H1 (cell line): ENCODE measurements at regions not wholly inside any gene's neighbourhood (a gene's known extent, or its start where the extent isn't known, plus 50 kb on each side); places are given as distances from the start of the nearest gene placed in this dataset.

ENCODE experiments used
- CTCF ChIA-PET: fragments of 300-600 bp; sonication (Branson Sonifier 250); formaldehyde crosslinking; loops from one replicate; lab custom pipeline; 2021; ENCODE audit not compliant: partially characterized antibody; lab: Charles Lee
- POLR2A ChIA-PET: fragments of 300-600 bp; sonication (Branson Sonifier 250); formaldehyde crosslinking; loops from one replicate; lab custom pipeline; 2021; ENCODE audit warnings: inconsistent platforms; ENCODE audit not compliant: partially characterized antibody; lab: Charles Lee
- DNase-seq, 2 experiments: peaks; one replicate each; pipeline versions ENCODE4 v3.0.0 to v3.0.0-alpha.2; 2010 to 2022; ENCODE audit warnings: low spot score in 2 of 2, low read depth in 1 of 2, mixed read lengths in 1 of 2
- FAIRE-seq: peaks from 2 replicates; lab custom pipeline; 2011; peaks lifted over from hg19 to GRCh38; lab: Jason Lieb, UNC
- H2AFZ ChIP-seq: 2 replicates; pipeline ENCODE4 v1.8.1; 2012; ENCODE audit warnings: low read length, inconsistent platforms
- H2AK5ac ChIP-seq: 2 replicates; pipeline ENCODE4 v1.6.1; 2013; ENCODE audit warnings: low read depth, low read length
- H2BK120ac ChIP-seq: replicated peaks from 2 replicates; pipeline ENCODE3; 2013; ENCODE audit warnings: low read depth, low read length, inconsistent platforms
- H2BK12ac ChIP-seq: 2 replicates; pipeline ENCODE4 v1.6.1; 2013; ENCODE audit warnings: low read depth, low read length
- H2BK15ac ChIP-seq: 2 replicates; pipeline ENCODE4 v1.6.1; 2013; ENCODE audit warnings: low read length
- H2BK20ac ChIP-seq: 2 replicates; pipeline ENCODE4 v1.6.1; 2013; ENCODE audit warnings: low read length
- H2BK5ac ChIP-seq: 2 replicates; pipeline ENCODE4 v1.6.1; 2013; ENCODE audit warnings: low read depth, low read length
- H3K14ac ChIP-seq: 2 replicates; pipeline ENCODE4 v1.6.1; 2013; ENCODE audit warnings: inconsistent platforms; ENCODE audit not compliant: insufficient read length
- H3K18ac ChIP-seq: 2 replicates; pipeline ENCODE4 v1.6.1; 2013; ENCODE audit warnings: low read length; ENCODE audit errors: extremely low read depth
- H3K23ac ChIP-seq: 2 replicates; pipeline ENCODE4 v1.6.1; 2013; ENCODE audit warnings: inconsistent platforms; ENCODE audit not compliant: insufficient read length
- H3K23me2 ChIP-seq: 2 replicates; pipeline ENCODE4 v1.6.1; 2013; ENCODE audit warnings: low read depth, low read length
- H3K27ac ChIP-seq: 2 replicates; pipeline ENCODE4 v1.6.1; 2011; ENCODE audit warnings: low read depth, low read length, inconsistent platforms
- H3K27me3 ChIP-seq, 4 experiments: replicated peaks in 1 of 4; 1 replicate in 1 of 4; 2 replicates in 3 of 4; pipeline versions ENCODE4 v1.6.1 to v1.8.1; 2011 to 2013; ENCODE audit warnings: low read length in 3 of 4, mild to moderate bottlenecking in 3 of 4, inconsistent platforms in 2 of 4, mixed read lengths in 2 of 4, moderate library complexity in 1 of 4; ENCODE audit not compliant: control insufficient read depth in 3 of 4, insufficient read depth in 3 of 4; ENCODE audit errors: extremely low read depth in 1 of 4
- H3K36me3 ChIP-seq, 4 experiments: 2 replicates each; pipeline versions ENCODE4 v1.6.1 to v1.8.1; 2011 to 2013; ENCODE audit warnings: mild to moderate bottlenecking in 4 of 4, low read length in 3 of 4, moderate library complexity in 2 of 4, control low read depth in 1 of 4, inconsistent platforms in 1 of 4; ENCODE audit not compliant: insufficient read depth in 4 of 4, control insufficient read depth in 2 of 4
- H3K4ac ChIP-seq: replicated peaks from 2 replicates; pipeline ENCODE3; 2013; ENCODE audit warnings: low read length, low read depth, mixed read lengths, inconsistent platforms; ENCODE audit not compliant: insufficient read length
- H3K4me1 ChIP-seq, 4 experiments: replicated peaks in 1 of 4; 1 replicate in 1 of 4; 2 replicates in 3 of 4; pipeline versions ENCODE4 v1.6.1 to v1.8.1; 2011 to 2013; ENCODE audit warnings: low read length in 3 of 4, inconsistent platforms in 2 of 4, mixed read lengths in 1 of 4; ENCODE audit not compliant: insufficient read depth in 4 of 4, control insufficient read depth in 3 of 4
- H3K4me2 ChIP-seq, 2 experiments: 2 replicates each; pipeline versions ENCODE4 v1.6.1 to v1.8.1; 2011 to 2013; ENCODE audit warnings: low read depth in 2 of 2, low read length in 2 of 2, control low read depth in 1 of 2, inconsistent platforms in 1 of 2, mild to moderate bottlenecking in 1 of 2; ENCODE audit not compliant: insufficient read depth in 1 of 2
- H3K4me3 ChIP-seq, 4 experiments: fragments of 200-600, 300-600 bp in 1 of 4; sonication (generic), shearing (Covaris generic), sonication (Bioruptor Twin) in 1 of 4; 2 replicates each; pipeline versions ENCODE4 v1.5.1 to v1.8.1; 2011 to 2016; ENCODE audit warnings: low read length in 4 of 4, low read depth in 3 of 4, control low read depth in 2 of 4, inconsistent platforms in 2 of 4, mild to moderate bottlenecking in 2 of 4, mixed read lengths in 1 of 4, moderate library complexity in 1 of 4; ENCODE audit not compliant: insufficient read depth in 2 of 4; ENCODE audit errors: extremely low read depth in 1 of 4
- H3K56ac ChIP-seq: replicated peaks from 2 replicates; pipeline ENCODE3; 2013; ENCODE audit warnings: low read depth, mild to moderate bottlenecking, mixed read lengths, low read length, inconsistent platforms; ENCODE audit not compliant: insufficient read length
- H3K79me1 ChIP-seq: 2 replicates; pipeline ENCODE4 v1.6.1; 2013; ENCODE audit warnings: low read depth, low read length, control low read depth
- H3K79me2 ChIP-seq, 2 experiments: 2 replicates each; pipeline versions ENCODE4 v1.6.1 to v1.8.1; 2012 to 2013; ENCODE audit warnings: low read length in 2 of 2, mild to moderate bottlenecking in 2 of 2, inconsistent platforms in 1 of 2; ENCODE audit not compliant: insufficient read depth in 2 of 2, control insufficient read depth in 1 of 2
- H3K9ac ChIP-seq, 4 experiments: replicated peaks in 1 of 4; 1 replicate in 1 of 4; 2 replicates in 3 of 4; pipeline versions ENCODE4 v1.6.1 to v1.8.1; 2011 to 2013; ENCODE audit warnings: low read depth in 3 of 4, low read length in 3 of 4, control low read depth in 2 of 4, mild to moderate bottlenecking in 2 of 4, moderate library complexity in 2 of 4, inconsistent platforms in 1 of 4; ENCODE audit errors: extremely low read depth in 1 of 4
- H3K9me3 ChIP-seq, 2 experiments: 2 replicates each; pipeline versions ENCODE4 v1.6.1 to v1.8.1; 2012 to 2013; ENCODE audit warnings: mild to moderate bottlenecking in 2 of 2, moderate library complexity in 2 of 2, control low read depth in 1 of 2, inconsistent platforms in 1 of 2, low read depth in 1 of 2, low read length in 1 of 2, mixed read lengths in 1 of 2; ENCODE audit not compliant: insufficient read depth in 2 of 2
- H4K20me1 ChIP-seq, 2 experiments: replicated peaks in 1 of 2; 2 replicates each; pipeline versions ENCODE3 to v1.8.1; 2011 to 2013; ENCODE audit warnings: inconsistent platforms in 2 of 2, low read length in 2 of 2, mild to moderate bottlenecking in 1 of 2; ENCODE audit not compliant: insufficient read depth in 2 of 2, control insufficient read depth in 1 of 2
- H4K5ac ChIP-seq: 2 replicates; pipeline ENCODE4 v1.6.1; 2013; ENCODE audit warnings: low read length, low read depth, mixed read lengths, inconsistent platforms; ENCODE audit not compliant: insufficient read length
- H4K8ac ChIP-seq: 2 replicates; pipeline ENCODE4 v1.8.0; 2013; ENCODE audit warnings: mild to moderate bottlenecking, moderate library complexity, low read length, inconsistent platforms; ENCODE audit not compliant: insufficient read depth; ENCODE audit errors: extremely low read depth
- H4K91ac ChIP-seq: replicated peaks from 2 replicates; pipeline ENCODE3; 2013; ENCODE audit warnings: low read length, mixed read lengths, inconsistent platforms; ENCODE audit not compliant: insufficient read length
- CHD1 ChIP-seq: IDR thresholded peaks from 2 replicates; pipeline ENCODE4 v1.6.1; 2012; ENCODE audit warnings: low read depth, low read length, improper control_type of control experiment
- CTBP2 ChIP-seq: IDR thresholded peaks from 2 replicates; pipeline ENCODE4 v1.7.0; 2011; ENCODE audit warnings: borderline replicate concordance, mild to moderate bottlenecking, moderate library complexity, mixed read lengths, low read length; ENCODE audit not compliant: insufficient read depth, insufficient read length
- FOSL1 ChIP-seq: IDR thresholded peaks from 2 replicates; pipeline ENCODE4 v1.6.1; 2011; ENCODE audit warnings: mild to moderate bottlenecking, low read depth, low read length, moderate library complexity; ENCODE audit not compliant: insufficient read depth
- JUN ChIP-seq: IDR thresholded peaks from 2 replicates; pipeline ENCODE4 v1.6.1; 2011; ENCODE audit warnings: low read depth, mild to moderate bottlenecking, improper control_type of control experiment, low read length
- KDM1A ChIP-seq: fragments of 200-600, 300-600 bp; sonication (generic); IDR thresholded peaks from 2 replicates; pipeline ENCODE4 v1.7.1; 2016; ENCODE audit warnings: mild to moderate bottlenecking, low read length, borderline replicate concordance
- MAFK ChIP-seq: IDR thresholded peaks from 2 replicates; pipeline ENCODE4 v1.6.1; 2012; ENCODE audit warnings: low read depth, mild to moderate bottlenecking, improper control_type of control experiment, low read length
- POU5F1 ChIP-seq: IDR thresholded peaks from 2 replicates; pipeline ENCODE4 v1.6.1; 2011; ENCODE audit warnings: low read depth, mild to moderate bottlenecking, low read length, moderate library complexity
- RAD21 ChIP-seq, 2 experiments: IDR thresholded peaks in 1 of 2; conservative IDR thresholded peaks in 1 of 2; 2 replicates each; pipeline ENCODE4 v1.6.1; 2011; ENCODE audit warnings: low read depth in 2 of 2, low read length in 2 of 2, improper control_type of control experiment in 1 of 2, inconsistent platforms in 1 of 2, mild to moderate bottlenecking in 1 of 2, moderate library complexity in 1 of 2
- RBBP5 ChIP-seq: IDR thresholded peaks from 2 replicates; pipeline ENCODE4 v1.7.1; 2012; ENCODE audit warnings: low read depth, mild to moderate bottlenecking, inconsistent platforms, low read length, moderate library complexity, borderline replicate concordance
- SIN3A ChIP-seq, 2 experiments: IDR thresholded peaks in 1 of 2; conservative IDR thresholded peaks in 1 of 2; 2 replicates each; pipeline ENCODE4 v1.6.1; 2011 to 2012; ENCODE audit warnings: low read length in 2 of 2, improper control_type of control experiment in 1 of 2, low read depth in 1 of 2, mild to moderate bottlenecking in 1 of 2
- TAF7 ChIP-seq: optimal IDR thresholded peaks from 2 replicates; pipeline ENCODE3; 2011; ENCODE audit warnings: low read depth, mild to moderate bottlenecking, inconsistent platforms, low read length, moderate library complexity, borderline replicate concordance
- WGBS, 2 experiments: shearing (Covaris generic) in 1 of 2; methylation state at CpG; one replicate each; pipeline versions ENCODE4 v1.1.6 to v1.1.7; 2013 to 2015; ENCODE audit warnings: low lambda C conversion rate in 2 of 2, mixed read lengths in 2 of 2, inconsistent platforms in 1 of 2, low coverage in 1 of 2, missing lambda C conversion rate in 1 of 2; ENCODE audit not compliant: insufficient replicate concordance in 2 of 2, insufficient coverage in 1 of 2, insufficient read length in 1 of 2; ENCODE audit errors: extremely low coverage in 1 of 2, missing lambda C conversion rate in 1 of 2; 5-methylcytosine and 5-hydroxymethylcytosine counted together
- TF ChIP-seq, protein P1 (sequence below): IDR thresholded peaks from 2 replicates; pipeline ENCODE4 v1.6.1; 2012; ENCODE audit warnings: inconsistent platforms
- TF ChIP-seq, protein P2 (sequence below): IDR thresholded peaks from 2 replicates; pipeline ENCODE4 v1.6.1; 2012; ENCODE audit warnings: inconsistent platforms

DNA sequence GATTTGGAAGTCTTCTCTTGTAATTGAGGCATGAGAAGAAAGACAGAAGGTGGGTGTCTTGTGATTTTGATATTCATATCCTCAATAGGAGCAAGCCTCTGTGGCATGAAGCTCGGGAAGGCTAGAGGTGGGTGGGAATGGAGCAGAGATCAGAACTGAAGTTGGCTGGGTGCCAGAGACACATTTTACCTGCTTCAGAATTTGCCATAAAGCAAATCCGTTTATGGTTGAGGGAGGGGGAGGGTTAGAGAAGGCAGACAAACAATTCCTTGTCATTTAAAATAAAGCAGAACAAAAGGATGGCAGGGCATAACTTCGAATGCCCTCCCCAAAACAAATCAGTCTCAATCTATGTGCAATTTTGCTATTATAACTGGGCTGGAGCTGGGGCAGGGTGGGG is 305.9 kb downstream of the KLF5 start:
- WGBS, 2 experiments = 75% methylated on average over 3 of the region's 3 CpGs; no CpG with 5 or more reads in 1 of the 2 experiments
- H2AK5ac ChIP-seq = no peak overlapping the region
- H3K56ac ChIP-seq = no peak overlapping the region
- no peak overlapping the region for H4K5ac ChIP-seq
- H2BK12ac ChIP-seq = no peak overlapping the region
- H2BK120ac ChIP-seq = no peak overlapping the region
- H2BK5ac ChIP-seq = no peak overlapping the region
- H3K18ac ChIP-seq = no peak overlapping the region
- H3K23ac ChIP-seq = no peak overlapping the region
- no peak overlapping the region for H2BK20ac ChIP-seq
- no peak overlapping the region for H3K4me2 ChIP-seq
- H3K9ac ChIP-seq = no peak overlapping the region
- no peak overlapping the region for H3K14ac ChIP-seq
- no peaks in the 10 kb centered on the region for H3K36me3 ChIP-seq
- H4K8ac ChIP-seq = no peak overlapping the region
- H3K27me3 ChIP-seq = no peaks in the 10 kb centered on the region
- H3K79me1 ChIP-seq = no peaks in the 10 kb centered on the region
- no peak overlapping the region for H3K4ac ChIP-seq
- H3K9me3 ChIP-seq = no peaks in the 10 kb centered on the region
- peaks cover 0 to 4% (median 0%) of the 10 kb centered on the region in 4 experiments; a peak in 1 of 7 replicates for H3K4me1 ChIP-seq
- no peak overlapping the region for H2AFZ ChIP-seq
- H2BK15ac ChIP-seq = no peak overlapping the region
- no peaks in the 10 kb centered on the region for H3K23me2 ChIP-seq
- ChIA-PET CTCF (no interaction called here), POLR2A (no interaction called here)
- H3K4me3 ChIP-seq = no peak overlapping the region
- H3K79me2 ChIP-seq = no peaks in the 10 kb centered on the region
- no peak for FAIRE-seq
- no peaks in the 10 kb centered on the region for H4K20me1 ChIP-seq
- DNase-seq = no peak
- no peak overlapping the region for H4K91ac ChIP-seq
- no peak overlapping the region for H3K27ac ChIP-seq
- TF ChIP-seq POU5F1 (no peak), JUN (no peak), KDM1A (no peak), RBBP5 (no peak), MAFK (no peak), CHD1 (no peak), TAF7 (no peak), RAD21 (IDR thresholded peaks at IDR 0.05 in 1 of 2, conservative IDR thresholded peaks at IDR 0.05 in 1 of 2; ENCODE audit: low read depth in 2 of 2, low read length in 2 of 2) (no peak), FOSL1 (no peak), CTBP2 (no peak), SIN3A (conservative IDR thresholded peaks at IDR 0.05 in 1 of 2, IDR thresholded peaks at IDR 0.05 in 1 of 2; ENCODE audit: low read depth in 1 of 2, low read length in 2 of 2) (no peak)
- TF ChIP-seq, protein P1, sequence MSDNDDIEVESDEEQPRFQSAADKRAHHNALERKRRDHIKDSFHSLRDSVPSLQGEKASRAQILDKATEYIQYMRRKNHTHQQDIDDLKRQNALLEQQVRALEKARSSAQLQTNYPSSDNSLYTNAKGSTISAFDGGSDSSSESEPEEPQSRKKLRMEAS = no peak
- TF ChIP-seq, protein P2, sequence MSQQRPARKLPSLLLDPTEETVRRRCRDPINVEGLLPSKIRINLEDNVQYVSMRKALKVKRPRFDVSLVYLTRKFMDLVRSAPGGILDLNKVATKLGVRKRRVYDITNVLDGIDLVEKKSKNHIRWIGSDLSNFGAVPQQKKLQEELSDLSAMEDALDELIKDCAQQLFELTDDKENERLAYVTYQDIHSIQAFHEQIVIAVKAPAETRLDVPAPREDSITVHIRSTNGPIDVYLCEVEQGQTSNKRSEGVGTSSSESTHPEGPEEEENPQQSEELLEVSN = no peak
